GM12892 (cell line): ENCODE measurements at regions not wholly inside any gene's neighbourhood (a gene's known extent, or its start where the extent isn't known, plus 50 kb on each side); places are given as distances from the start of the nearest gene placed in this dataset.

Source experiments
- POLR2A ChIP-seq: IDR thresholded peaks from 2 replicates; pipeline ENCODE4 v1.6.1; 2011; ENCODE audit warnings: low read depth, low read length, control low read depth
- POLR2AphosphoS5 ChIP-seq: IDR thresholded peaks from 2 replicates; pipeline ENCODE4 v1.6.1; 2011; ENCODE audit warnings: low read depth, low read length, control low read depth

DNA sequence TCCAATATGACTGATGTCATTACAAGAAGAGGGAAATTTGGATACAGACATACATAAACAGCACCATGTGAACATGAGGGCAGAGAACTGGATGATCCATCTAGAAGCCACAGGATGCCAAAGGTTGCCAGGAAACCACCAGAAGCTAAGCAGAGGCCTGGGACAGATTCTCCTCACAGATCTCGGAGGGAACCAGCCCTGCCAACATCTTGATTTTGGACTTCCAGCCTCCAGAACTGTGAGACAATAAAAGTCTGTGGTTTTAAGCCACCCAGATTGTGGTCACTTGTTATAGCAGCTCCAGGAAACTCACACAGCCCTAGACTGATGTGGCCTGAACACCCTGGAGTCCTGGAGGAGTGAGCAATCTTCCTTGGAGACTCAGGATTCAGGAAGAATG is 351.6 kb downstream of the EIPR1 start:
- no peak for TF ChIP-seq POLR2AphosphoS5
- TF ChIP-seq POLR2A, result no peak
